K562 (cell line): ENCODE measurements at regions not wholly inside any gene's neighbourhood (a gene's known extent, or its start where the extent isn't known, plus 50 kb on each side); places are given as distances from the start of the nearest gene placed in this dataset.

ENCODE experiments used
- BHLHE40 ChIP-seq: IDR thresholded peaks from 2 replicates; pipeline ENCODE4 v1.6.1; 2011; ENCODE audit warnings: low read length, improper control_type of control experiment
- FOXP1 ChIP-seq: sonication (generic); formaldehyde crosslinking; IDR thresholded peaks from 2 replicates; pipeline ENCODE4 v1.8.0; 2022; ENCODE audit warnings: mild to moderate bottlenecking, missing genetic modification reagents
- GATAD2A ChIP-seq: fragments of 450-650 bp; IDR thresholded peaks from 2 replicates; pipeline ENCODE4 v1.6.1; 2017
- MEIS2 ChIP-seq: fragments of 450-650 bp; IDR thresholded peaks from 2 replicates; pipeline ENCODE4 v1.6.1; 2014; ENCODE audit warnings: mild to moderate bottlenecking; ENCODE audit not compliant: partially characterized antibody
- MTA2 ChIP-seq: fragments of 450-650 bp; IDR thresholded peaks from 2 replicates; pipeline ENCODE4 v1.6.1; 2016; ENCODE audit warnings: low read depth
- NCOA6 ChIP-seq: fragments of 450-650 bp; IDR thresholded peaks from 2 replicates; pipeline ENCODE4 v1.6.1; 2017; ENCODE audit warnings: mild to moderate bottlenecking
- PRMT5 ChIP-seq: sonication (generic); formaldehyde crosslinking; IDR thresholded peaks from 2 replicates; pipeline ENCODE4 v1.5.0; 2020; ENCODE audit warnings: missing genetic modification reagents
- PRPF4 ChIP-seq: fragments of 200-400 bp; formaldehyde crosslinking; IDR thresholded peaks from one replicate; pipeline ENCODE4 v1.6.1; 2017; ENCODE audit warnings: low read length, low read depth, mild to moderate bottlenecking; ENCODE audit not compliant: insufficient read depth, poor library complexity, severe bottlenecking
- SMAD3 ChIP-seq: fragments of 450-650 bp; formaldehyde crosslinking; conservative IDR thresholded peaks from 2 replicates; pipeline ENCODE4 v1.4.0; 2020; ENCODE audit warnings: mild to moderate bottlenecking
- TF ChIP-seq, protein P1 (sequence below): fragments of 450-650 bp; IDR thresholded peaks from 2 replicates; pipeline ENCODE4 v1.6.1; 2017; ENCODE audit warnings: antibody characterized with exemption
- TF ChIP-seq, protein P2 (sequence below): fragments of 250-450 bp; sonication (Bioruptor Pico); IDR thresholded peaks from 2 replicates; pipeline ENCODE4 v1.4.0; 2020
- TF ChIP-seq, protein P3 (sequence below): fragments of 200-800 bp; sonication (Bioruptor generic); IDR thresholded peaks from 2 replicates; pipeline ENCODE4 v1.6.1; 2017; ENCODE audit warnings: missing genetic modification characterization, missing compliant biosample characterization

DNA sequence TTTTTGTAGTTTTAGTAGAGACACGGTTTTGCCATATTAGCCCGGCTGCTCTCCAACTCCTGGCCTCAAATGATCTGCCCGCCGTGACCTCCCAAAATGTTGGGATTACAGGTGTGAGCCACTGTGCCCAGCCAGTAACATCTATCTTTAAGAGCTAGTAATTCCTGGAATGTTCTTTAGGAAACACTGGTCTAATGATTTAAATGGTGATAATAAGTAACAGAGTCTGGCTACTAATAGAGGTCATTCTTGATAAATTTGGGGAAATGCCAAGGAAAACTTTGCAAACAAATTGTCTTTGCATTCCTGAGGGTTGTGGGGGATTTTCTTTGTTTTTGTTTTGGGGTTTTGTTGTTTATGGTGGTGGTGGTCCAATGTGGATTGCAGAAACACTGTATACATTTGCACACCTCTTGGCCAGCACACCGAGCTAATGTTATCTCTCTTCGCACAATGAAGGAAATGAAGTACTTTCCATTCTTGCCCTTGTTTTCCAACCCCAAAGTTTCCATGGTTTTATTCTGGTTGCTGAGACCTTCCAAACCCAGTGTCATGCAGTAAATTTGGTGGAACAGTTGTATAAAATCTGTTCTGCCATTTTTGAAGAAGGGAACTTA is 51.3 kb upstream of the WIPF3 start (continued):
- TF ChIP-seq, protein P1, sequence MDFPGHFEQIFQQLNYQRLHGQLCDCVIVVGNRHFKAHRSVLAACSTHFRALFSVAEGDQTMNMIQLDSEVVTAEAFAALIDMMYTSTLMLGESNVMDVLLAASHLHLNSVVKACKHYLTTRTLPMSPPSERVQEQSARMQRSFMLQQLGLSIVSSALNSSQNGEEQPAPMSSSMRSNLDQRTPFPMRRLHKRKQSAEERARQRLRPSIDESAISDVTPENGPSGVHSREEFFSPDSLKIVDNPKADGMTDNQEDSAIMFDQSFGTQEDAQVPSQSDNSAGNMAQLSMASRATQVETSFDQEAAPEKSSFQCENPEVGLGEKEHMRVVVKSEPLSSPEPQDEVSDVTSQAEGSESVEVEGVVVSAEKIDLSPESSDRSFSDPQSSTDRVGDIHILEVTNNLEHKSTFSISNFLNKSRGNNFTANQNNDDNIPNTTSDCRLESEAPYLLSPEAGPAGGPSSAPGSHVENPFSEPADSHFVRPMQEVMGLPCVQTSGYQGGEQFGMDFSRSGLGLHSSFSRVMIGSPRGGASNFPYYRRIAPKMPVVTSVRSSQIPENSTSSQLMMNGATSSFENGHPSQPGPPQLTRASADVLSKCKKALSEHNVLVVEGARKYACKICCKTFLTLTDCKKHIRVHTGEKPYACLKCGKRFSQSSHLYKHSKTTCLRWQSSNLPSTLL = no peak
- TF ChIP-seq GATAD2A (no peak), MEIS2 (no peak), NCOA6 (no peak), SMAD3 (CRISPR knock-in tag) (no peak), PRPF4 (no peak), FOXP1 (CRISPR knock-in tag) (no peak), BHLHE40 (no peak), PRMT5 (CRISPR knock-in tag) (no peak), MTA2 (no peak)
- TF ChIP-seq, protein P2, sequence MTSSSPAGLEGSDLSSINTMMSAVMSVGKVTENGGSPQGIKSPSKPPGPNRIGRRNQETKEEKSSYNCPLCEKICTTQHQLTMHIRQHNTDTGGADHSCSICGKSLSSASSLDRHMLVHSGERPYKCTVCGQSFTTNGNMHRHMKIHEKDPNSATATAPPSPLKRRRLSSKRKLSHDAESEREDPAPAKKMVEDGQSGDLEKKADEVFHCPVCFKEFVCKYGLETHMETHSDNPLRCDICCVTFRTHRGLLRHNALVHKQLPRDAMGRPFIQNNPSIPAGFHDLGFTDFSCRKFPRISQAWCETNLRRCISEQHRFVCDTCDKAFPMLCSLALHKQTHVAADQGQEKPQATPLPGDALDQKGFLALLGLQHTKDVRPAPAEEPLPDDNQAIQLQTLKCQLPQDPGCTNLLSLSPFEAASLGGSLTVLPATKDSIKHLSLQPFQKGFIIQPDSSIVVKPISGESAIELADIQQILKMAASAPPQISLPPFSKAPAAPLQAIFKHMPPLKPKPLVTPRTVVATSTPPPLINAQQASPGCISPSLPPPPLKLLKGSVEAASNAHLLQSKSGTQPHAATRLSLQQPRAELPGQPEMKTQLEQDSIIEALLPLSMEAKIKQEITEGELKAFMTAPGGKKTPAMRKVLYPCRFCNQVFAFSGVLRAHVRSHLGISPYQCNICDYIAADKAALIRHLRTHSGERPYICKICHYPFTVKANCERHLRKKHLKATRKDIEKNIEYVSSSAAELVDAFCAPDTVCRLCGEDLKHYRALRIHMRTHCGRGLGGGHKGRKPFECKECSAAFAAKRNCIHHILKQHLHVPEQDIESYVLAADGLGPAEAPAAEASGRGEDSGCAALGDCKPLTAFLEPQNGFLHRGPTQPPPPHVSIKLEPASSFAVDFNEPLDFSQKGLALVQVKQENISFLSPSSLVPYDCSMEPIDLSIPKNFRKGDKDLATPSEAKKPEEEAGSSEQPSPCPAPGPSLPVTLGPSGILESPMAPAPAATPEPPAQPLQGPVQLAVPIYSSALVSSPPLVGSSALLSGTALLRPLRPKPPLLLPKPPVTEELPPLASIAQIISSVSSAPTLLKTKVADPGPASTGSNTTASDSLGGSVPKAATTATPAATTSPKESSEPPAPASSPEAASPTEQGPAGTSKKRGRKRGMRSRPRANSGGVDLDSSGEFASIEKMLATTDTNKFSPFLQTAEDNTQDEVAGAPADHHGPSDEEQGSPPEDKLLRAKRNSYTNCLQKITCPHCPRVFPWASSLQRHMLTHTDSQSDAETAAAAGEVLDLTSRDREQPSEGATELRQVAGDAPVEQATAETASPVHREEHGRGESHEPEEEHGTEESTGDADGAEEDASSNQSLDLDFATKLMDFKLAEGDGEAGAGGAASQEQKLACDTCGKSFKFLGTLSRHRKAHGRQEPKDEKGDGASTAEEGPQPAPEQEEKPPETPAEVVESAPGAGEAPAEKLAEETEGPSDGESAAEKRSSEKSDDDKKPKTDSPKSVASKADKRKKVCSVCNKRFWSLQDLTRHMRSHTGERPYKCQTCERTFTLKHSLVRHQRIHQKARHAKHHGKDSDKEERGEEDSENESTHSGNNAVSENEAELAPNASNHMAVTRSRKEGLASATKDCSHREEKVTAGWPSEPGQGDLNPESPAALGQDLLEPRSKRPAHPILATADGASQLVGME (CRISPR knock-in tag) = no peak
- TF ChIP-seq, protein P3, sequence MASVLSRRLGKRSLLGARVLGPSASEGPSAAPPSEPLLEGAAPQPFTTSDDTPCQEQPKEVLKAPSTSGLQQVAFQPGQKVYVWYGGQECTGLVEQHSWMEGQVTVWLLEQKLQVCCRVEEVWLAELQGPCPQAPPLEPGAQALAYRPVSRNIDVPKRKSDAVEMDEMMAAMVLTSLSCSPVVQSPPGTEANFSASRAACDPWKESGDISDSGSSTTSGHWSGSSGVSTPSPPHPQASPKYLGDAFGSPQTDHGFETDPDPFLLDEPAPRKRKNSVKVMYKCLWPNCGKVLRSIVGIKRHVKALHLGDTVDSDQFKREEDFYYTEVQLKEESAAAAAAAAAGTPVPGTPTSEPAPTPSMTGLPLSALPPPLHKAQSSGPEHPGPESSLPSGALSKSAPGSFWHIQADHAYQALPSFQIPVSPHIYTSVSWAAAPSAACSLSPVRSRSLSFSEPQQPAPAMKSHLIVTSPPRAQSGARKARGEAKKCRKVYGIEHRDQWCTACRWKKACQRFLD (CRISPR knock-in tag) = no peak
